Glomerular endothelial cell (primary cell): ENCODE measurements at regions not wholly inside any gene's neighbourhood (a gene's known extent, or its start where the extent isn't known, plus 50 kb on each side); places are given as distances from the start of the nearest gene placed in this dataset.

ENCODE experiments used
- DNase-seq: peaks from one replicate; pipeline ENCODE4 v3.0.0-alpha.2; 2011; ENCODE audit warnings: low read depth, low spot score; ENCODE audit errors: extremely low read depth

GRCh38 chr1:8093221-8093980 lies 67.3 kb upstream of the ERRFI1 start:
- no peak for DNase-seq

GRCh38 chr1:8092657-8093056 lies 66.5 kb upstream of the ERRFI1 start:
- DNase-seq, result no peak

GRCh38 chr1:8091691-8092090 lies 65.6 kb upstream of the ERRFI1 start:
- DNase-seq, result no peak

- DNase-seq, result no peak
These were observed 64.2 kb upstream of the ERRFI1 start for GRCh38 chr1:8090241-8090702.

GRCh38 chr1:8089535-8090228 lies 63.6 kb upstream of the ERRFI1 start:
- DNase-seq, result no peak

GRCh38 chr1:8086055-8086454 lies 59.9 kb upstream of the ERRFI1 start:
- no peak for DNase-seq

GRCh38 chr1:8084913-8085312 lies 58.8 kb upstream of the ERRFI1 start:
- DNase-seq, result no peak

- no peak for DNase-seq
These were observed 57.8 kb upstream of the ERRFI1 start for GRCh38 chr1:8083739-8084484.

GRCh38 chr1:8082945-8083344 lies 56.8 kb upstream of the ERRFI1 start:
- no peak for DNase-seq

GRCh38 chr1:8078176-8078671 lies 52.1 kb upstream of the ERRFI1 start:
- DNase-seq, result no peak

GRCh38 chr1:8077602-8078001 lies 51.5 kb upstream of the ERRFI1 start:
- DNase-seq, result no peak

- no peak for DNase-seq
These were observed 51.0 kb upstream of the ERRFI1 start for GRCh38 chr1:8077120-8077573.

GRCh38 chr1:8076176-8076575 lies 50.1 kb upstream of the ERRFI1 start:
- no peak for DNase-seq
